NCI-H524 treated with DMSO at 0.1 percent for 48 hours (cell line): ENCODE measurements at regions not wholly inside any gene's neighbourhood (a gene's known extent, or its start where the extent isn't known, plus 50 kb on each side); places are given as distances from the start of the nearest gene placed in this dataset.
"Not testable (repeated sequence)": the region's sequence is repeated elsewhere in the genome, so short reads cannot be mapped to it uniquely, and the experiment has no call there.

Source experiments
- DNase-seq: peaks from one replicate; lab custom pipeline; 2025; lab: John Stamatoyannopoulos, UW

DNA sequence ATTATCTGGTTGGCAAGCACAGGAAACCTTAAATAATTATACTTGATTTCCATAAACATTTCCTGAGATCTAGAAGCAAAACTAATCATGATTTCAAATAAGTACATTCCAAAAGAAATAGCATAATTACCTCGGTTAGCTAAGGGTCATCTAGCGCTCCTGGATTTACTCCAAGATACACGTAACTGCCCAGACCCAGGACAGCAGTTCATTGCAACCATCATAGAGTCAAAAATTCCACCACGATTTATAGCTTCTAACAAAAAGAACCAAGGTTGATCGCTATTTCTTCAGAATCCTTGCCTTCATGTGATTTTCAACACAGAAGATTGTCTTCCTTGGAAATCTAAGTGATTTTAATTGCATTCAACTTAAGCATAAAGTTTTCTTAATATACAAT lies 1235.5 kb upstream of the TENM3 start:
- DNase-seq, result no peak

DNA sequence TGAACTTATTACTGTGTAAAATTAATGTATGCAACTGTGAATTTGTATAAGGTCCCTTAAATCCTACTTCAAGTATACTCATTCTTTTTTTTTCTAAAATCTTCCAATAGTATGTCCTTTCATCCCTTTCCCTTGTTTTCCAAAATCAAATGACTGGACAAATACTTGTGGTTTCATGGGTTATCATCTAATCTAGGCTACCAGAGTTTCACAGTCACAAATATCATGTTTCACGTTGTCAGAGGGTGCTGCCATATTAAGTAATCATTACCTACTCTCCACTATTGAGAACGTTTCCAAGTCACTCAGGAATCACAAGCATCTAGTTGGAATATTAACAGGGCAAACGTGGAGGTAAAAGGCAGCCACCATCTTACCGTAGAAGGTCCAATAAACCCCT lies 1235.0 kb upstream of the TENM3 start:
- DNase-seq, result no peak

DNA sequence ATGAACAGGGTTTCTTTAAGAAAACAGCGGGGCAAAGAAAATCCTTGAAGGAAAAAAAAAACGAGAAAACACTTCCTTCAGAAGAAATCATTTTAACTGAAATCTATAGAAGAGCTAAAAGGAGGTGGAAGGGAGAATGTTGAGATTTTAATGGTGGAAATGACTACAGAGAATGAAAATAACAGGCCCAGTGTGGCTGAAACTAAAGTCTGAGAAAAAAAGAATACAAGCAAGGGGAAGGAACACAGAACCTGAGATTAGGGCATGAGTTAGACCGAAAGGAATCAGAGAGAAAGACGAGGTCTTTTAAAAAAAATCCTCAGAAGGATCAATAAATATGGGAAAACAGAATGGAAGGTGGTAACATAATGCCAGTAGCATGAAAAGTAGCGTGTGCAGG lies 1230.0 kb upstream of the TENM3 start:
- no peak for DNase-seq

DNA sequence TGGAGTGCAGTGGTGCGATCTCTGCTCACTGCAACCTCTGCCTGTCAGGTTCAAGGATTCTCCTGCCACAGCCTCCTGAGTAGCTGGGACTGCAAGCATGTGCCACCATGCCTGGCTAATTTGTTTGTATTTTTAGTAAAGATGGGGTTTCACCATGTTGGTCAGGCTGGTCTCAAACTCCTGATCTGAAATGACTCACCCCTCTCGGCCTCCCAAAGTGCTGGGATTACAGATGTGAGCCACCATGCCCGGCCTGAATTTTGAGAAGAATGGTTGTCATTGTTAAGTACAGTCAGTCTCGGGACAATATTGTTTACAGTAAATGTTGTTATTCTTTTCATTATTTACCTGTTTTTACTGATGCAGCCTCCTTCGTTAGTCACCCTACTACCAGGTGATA lies 1226.2 kb upstream of the TENM3 start:
- no peak for DNase-seq

DNA sequence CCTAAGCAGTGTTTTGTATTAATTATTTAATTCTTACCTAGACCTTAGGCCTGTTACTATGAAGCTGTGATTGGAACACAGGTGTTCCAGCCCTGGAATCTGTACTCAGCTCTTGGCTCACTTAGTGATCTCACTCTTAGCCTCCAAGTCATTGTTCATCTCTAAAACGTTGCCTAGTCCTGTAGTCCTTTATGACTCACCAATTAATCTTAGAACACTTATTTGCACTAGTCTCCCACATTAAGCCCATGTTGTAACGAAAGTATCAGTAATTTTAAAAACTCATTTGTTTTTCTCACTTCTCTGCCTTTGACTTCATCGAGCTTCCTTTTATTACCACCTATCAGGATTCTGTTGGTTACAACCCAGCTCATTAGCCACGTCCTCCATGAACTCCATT lies 1224.7 kb upstream of the TENM3 start:
- no peak for DNase-seq

DNA sequence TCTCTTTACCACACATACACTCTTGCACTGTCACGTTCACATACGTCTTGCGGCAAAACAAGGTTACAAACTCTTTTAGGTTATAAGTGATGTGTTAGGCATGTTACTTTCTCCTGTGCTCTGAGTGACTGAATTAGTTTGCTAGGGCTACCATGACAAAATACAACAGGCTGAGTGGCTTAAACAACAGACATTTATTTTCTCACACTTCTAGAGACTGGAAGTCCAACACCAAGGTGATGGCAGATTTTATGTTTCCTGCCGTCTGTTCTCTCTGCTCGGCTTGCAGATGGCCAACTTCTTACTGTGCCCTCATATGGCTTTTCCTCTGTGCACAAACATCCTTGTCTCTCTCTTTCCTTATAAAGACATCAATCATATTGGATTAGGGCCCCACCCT lies 1224.3 kb upstream of the TENM3 start:
- no peak for DNase-seq

DNA sequence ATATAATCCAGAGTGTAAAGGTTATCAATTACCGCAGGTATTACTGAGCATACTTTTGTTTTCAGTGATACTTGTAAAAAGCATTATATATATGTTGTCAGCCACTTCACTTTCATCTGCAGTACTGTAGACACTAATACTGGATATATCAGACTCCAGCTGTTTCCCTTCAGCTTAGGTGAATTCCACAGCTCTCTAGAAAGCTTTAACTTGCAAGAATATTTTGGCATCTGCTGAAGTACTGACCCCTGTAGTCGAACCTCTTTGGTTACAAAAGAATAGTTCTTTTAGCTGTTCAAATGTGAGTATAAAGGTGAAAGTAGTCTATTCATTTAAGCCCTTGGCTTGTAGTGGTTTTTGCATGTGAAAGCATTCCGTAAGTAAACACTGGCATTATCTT lies 1222.7 kb upstream of the TENM3 start:
- DNase-seq, result no peak

DNA sequence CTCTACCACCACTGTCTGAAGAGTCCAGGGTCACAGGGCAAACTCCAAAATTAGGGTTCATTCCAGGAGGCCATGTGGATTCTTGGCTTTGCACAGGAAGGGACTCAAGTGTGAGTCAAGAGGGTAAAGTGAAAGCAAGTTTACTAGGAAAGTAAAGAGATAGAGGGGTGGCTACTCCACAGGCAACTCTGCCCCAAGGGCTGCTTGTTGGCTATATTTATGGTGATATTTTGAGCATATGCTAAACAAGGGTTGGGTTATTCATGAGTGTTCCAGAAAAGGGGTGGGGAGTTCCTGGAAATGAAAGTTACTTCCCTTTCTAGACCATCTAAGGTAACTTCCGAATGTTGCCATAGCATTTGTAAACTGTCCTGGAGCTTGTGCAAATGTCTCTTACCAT lies 1222.0 kb upstream of the TENM3 start:
- DNase-seq, result no peak

DNA sequence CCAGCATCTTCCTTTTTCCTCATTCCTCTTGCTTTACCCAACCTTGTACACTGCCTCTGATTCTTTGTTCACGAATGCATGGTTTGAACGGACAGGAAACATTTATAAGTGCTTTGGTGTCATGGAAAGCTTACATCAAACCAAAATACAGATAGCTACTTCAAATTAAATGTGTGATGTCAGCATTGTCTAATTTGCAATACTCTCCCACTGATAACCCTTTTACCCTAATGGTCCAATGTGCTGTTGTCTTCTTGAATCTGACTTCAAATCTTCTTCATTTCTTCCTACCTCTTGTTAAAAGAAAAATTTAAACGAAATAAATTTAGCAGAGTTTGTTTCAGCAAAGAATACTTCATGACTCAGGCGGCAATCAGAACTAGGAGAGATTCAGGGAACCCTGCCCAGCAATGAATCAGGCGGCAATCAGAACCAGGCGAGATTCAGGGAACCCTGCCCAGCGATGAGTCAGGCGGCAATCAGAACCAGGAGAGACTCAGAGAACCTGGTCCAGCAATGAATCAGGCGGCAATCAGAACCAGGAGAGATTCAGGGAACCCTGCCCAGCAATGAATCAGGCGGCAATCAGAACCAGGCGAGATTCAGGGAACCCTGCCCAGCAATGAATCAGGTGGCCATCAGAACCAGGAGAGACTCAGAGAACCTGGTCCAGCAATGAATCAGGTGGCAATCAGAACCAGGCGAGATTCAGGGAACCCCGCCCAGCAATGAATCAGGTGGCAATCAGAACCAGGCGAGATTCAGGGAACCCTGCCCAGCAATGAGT lies 1212.9 kb upstream of the TENM3 start:
- not testable (repeated sequence) for DNase-seq

DNA sequence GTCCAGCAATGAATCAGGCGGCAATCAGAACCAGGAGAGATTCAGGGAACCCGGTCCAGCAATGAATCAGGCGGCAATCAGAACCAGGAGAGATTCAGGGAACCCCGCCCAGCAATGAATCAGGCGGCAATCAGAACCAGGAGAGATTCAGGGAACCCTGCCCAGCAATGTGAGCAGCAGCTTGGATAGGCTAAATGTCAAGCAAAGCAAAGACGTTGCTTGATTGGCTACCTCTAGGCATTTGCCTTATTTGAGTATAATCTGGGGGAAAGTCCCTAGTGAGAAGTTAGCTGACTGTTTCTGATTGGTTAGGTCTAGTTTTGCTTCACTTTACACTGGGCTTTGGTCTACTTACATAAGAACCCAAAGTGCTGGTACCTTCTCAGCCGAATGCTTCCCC lies 1212.2 kb upstream of the TENM3 start:
- no peak for DNase-seq

DNA sequence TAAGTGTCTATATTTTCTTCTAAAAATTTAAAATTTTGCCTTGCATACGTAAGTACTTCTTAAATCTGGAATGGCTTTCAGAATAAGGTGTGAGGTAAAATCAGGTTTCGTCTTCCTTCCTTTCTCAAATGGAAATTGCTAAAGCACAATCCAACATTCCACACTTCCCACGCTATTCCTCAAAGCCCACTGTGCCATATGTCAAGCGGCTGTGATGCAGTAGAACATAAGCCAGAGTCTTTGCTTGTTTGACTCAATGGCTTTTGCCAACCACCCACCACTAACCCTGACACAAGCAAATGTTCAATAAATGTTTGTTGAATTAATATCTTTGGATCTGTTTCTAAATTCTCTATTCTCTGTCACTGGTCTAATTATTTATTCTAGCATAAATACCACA lies 1199.7 kb upstream of the TENM3 start:
- no peak for DNase-seq

DNA sequence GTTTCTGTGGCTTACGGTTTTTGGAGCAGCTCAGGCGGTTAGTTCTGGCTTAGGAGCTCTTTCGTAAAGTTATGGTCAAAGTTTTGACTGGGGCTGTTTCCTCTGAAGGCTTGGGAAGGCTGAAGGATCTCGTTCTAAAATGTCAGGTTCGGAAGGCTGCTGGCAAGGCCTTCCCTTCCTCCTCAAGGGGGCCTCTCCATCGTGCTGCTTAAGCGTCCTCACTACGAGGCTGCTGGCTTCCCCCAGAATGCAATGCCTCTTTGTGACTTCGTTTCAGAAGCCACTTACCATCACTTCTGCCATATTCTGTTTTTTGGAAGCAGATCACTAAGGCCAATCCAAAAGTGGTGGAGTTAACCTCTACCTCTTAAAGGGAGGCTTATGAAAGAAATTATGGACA lies 1196.4 kb upstream of the TENM3 start:
- no peak for DNase-seq

DNA sequence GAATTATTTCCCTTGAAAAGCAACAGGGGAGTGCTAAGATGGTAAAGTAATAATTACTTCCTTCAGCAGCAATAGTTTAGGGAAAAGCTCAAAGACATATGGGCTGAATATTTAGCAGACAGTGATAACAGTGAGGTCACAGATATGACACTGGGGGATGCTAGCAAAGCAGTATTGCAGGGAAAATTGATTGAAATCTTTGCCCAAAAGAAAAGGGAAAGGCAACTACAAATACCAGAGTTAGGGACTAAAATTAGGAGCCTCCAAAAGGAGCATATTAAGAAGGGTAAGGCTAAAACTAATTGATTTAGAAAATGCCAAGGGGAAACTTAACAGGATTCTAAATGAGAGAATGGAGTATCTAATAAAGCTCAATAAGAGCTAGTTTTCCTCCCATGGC lies 1191.3 kb upstream of the TENM3 start:
- no peak for DNase-seq

DNA sequence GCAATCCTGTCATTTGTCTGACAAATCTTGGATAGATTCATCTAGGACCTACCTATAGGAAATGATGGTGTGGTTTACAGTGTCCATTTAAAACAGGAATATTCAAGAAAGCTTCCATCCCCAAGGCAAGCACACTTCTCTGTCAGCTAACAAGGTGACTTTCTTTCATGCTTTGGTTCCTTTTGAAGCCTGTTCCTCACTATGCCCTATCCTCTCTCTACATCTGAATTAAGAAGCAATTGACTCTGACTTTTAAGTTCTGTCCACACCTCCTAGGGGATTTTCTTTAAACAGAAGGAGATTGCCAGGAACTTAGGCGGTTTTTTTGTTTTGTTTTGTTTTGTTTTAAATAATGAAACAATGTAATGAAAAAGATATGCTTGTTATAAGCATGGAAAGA lies 1181.4 kb upstream of the TENM3 start:
- DNase-seq, result no peak

DNA sequence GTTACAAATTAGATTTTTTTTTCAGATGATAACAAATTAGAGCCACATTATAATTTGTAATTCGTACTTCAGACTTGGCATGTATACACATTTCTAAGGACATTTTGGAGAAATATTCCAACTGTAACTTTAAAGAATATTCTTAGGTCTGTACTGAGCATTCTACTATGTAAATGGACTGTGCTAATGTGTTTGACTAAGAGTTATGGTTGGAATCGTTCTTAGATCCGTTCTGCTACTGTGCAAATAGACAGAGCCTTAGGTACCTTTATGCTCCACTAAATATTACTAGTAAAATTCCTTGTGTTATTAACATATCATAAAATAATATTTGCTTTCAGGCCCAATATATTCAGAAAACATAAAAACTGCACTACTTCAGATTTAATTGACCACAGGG lies 1180.0 kb upstream of the TENM3 start:
- no peak for DNase-seq

DNA sequence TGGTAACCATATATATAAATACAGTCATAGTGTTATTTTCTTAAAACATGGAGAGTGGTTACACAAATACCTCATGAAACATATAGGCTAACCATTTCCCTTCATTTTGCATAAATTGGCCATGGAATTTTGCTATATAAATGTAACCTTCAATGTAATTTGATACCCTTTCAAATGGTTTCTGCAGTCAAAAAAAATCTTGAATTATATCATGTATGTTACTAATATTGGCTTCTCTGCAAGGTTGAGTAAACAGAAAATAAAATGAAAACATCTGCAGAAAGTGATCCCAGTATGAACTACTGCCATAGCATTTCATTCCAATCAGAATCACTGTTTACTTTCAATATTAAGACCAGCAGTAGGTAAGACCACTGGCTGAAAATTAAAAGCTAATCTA lies 1165.9 kb upstream of the TENM3 start:
- DNase-seq, result no peak

DNA sequence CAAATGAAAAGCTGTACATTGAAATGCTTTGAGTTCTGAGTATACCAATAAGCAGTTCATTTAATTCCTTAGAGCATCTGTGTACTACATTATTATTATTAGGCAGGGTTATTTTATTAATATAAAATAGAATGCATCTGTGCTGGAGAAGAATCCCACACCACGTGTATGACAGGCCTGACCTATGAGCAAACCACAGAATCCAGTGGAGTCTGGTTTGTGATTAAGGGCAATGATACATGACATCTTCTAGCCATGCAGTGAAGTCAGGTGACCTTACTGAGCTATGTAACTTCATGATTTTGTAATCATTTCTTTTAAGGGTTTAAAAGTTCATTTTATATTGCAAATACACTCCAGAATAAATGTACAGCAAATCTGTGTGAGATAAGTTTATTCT lies 1165.0 kb upstream of the TENM3 start:
- no peak for DNase-seq

DNA sequence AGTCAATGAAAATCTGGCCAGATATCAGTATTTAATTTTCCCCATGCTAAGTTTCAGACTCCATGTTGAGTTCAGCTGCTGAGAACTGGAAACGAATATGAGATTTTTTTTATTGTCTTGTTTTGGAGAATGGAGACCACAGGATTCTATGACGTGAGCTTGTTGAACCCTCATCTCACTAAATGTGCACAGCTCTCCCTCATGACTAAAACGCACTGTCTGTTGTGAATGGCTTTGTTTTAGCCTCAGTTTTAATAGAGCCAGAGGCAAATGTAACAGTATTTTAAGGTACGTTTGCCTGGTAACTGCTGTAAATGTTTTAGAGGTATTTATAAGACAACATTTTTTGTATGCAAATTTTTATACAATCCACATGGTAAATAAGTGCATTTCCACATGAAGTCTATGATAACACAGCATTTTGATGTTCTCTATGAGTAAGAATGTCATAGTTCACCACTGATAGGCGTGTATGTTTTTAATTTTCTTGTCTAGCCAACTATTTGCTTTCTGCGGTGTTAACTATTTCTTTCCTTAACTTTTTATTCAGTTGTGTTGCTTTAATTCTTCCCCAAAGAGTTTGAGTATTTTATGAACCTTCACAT lies 1159.3 kb upstream of the TENM3 start:
- no peak for DNase-seq

DNA sequence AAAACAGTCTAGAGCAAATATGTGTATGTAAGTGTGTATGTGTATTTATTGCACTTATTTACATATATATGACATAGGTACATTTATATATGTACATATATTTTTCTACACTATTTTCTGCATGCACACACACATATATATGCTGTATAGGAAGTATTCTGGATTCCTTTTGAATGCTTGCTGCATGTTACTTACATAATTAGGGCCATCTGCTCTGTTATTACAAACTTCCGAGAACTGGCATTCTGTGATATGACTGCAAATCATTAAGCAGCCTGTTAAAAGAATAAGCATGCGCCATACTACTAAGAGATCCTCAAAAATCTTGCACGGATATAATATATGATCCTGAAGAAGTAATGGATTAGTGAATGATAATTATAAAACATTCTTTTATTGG lies 1157.6 kb upstream of the TENM3 start:
- no peak for DNase-seq

DNA sequence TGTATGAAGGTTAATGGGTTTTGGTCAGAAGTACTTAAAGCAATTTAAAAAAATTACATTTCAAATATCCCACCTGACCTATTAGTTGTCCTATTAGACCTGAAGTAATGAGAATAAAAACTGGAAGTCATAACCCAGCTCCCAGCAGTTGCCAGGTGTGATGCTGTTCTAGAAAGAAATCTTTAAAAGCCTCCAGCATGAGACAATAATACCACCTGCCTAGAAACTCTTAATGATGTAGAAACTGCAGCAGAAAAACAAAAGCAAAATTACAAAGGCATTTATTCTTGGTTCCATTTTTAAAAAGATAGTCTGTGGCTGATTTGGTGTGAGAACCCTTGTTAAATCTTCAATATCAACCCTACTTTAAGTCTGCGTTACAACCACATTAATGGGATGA lies 1137.7 kb upstream of the TENM3 start:
- no peak for DNase-seq

DNA sequence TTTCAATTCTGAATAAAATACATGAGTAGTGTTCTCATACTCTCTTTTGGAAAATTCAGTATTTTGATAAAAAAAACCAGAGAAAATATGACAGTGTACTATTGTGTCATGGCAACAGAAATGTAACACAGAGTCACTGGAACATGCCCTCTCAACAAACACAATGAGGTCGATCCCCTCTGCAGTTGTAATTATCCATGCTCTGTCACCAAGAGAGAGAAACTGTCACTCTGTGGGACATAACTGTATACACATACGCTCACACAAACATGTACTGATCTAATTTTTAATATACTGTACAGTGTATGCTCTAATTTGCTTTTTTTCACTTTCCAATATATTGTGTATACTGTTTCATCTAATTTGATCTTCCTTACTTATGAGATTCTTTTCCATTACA lies 1136.8 kb upstream of the TENM3 start:
- no peak for DNase-seq

DNA sequence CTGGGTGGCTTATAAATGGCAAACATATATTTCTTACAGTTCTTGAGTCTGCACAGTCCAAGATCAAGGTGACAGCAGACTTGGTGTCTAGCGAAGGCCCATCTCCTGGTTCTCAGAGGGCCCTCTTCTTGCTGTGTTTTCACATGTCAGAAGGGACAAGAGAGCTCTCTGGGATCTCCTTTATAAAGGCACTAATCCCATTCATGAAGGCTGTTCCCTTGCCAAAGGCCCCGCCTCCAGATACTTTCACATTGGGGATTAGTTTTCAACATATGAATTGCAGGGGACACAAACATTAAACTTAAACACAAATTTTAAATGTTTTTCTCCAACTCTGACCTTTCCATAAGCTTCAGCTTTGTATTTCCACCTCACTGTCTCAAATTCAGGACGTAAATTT lies 1135.0 kb upstream of the TENM3 start:
- DNase-seq, result no peak

DNA sequence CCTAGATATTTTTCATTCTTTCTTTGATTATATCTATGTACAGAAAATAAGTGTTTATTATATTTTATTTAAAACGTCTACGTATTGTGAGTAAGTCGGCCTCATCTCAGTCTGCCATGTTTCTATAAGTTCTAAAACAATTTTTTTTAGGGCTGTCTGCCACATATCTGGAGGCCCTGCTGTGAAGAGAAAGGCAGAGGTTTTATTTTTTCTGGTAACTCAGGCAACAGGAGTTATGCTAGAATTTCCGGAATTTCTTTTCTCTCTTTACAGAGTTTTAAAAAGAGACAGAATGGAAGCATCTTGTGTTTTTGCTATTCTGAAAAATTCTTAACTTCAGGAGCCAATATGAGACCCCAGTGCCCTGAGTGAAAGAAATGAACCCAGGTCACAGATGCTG lies 1124.0 kb upstream of the TENM3 start:
- DNase-seq, result no peak

DNA sequence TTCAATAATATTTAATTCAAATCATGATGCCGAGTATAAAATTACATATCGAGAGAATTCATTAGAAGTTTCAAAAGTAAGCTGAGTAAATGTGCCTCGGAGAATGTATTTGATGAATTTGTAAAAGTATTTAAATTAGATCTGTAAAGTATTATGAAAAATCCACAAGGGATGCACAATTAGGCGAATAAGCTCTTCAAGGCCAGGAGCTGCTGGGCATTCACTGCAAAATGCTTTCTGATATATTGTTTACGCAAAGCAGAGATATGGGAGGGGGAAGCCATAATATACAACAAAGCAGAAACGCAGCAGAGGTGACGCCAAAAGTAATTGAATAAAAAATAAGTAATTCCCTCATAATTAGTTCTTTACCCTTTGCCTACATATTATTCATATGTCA lies 1121.5 kb upstream of the TENM3 start:
- DNase-seq, result no peak
